ENCODE measurements at regions not wholly inside any gene's neighbourhood (a gene's known extent, or its start where the extent isn't known, plus 50 kb on each side); places are given as distances from the start of the nearest gene placed in this dataset.

DNA sequence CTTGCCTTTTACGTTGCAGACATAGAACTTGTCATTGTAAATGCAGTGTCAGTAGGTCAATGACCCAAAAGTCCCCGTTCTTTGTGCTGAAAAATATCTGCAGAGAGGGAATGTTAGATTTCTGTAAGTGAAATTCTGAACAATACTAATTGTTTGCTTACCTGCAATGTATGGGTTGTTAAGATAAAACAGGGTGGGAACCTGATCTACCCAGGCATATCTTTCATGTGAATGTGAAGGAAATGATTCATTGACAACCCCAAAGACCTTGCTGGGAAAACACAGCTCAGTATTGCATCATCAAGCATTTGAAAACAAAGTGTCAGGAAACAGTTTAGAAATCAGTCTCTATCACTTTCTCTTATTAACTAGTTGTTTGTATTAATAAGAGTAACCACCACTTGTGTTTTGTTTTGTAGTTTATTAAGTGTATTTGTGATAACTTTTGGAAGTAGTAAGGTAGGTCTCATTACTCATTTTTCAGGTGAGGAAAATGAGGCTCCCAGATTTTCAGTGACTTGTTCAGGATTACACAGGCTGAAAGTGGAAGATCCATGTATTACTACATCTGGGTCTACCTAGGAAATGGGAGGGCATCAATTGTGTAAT lies 57.9 kb upstream of the SLC38A2 start:
- TF ChIP-seq POLR2AphosphoS5 (IDR thresholded peaks at IDR 0.05; ENCODE audit: low read depth, low read length) (no peak), POLR2A (IDR thresholded peaks at IDR 0.05; ENCODE audit: low read depth, low read length) (no peak), TAF1 (IDR thresholded peaks at IDR 0.05; ENCODE audit: low read depth, low read length) (no peak), PAX5 (IDR thresholded peaks at IDR 0.05; ENCODE audit: insufficient read depth, low read length, severe bottlenecking) (no peak), POU2F2 (IDR thresholded peaks at IDR 0.05; ENCODE audit: low read depth, low read length) (no peak)

All from GM12891 (cell line).